ENCODE measurements at regions not wholly inside any gene's neighbourhood (a gene's known extent, or its start where the extent isn't known, plus 50 kb on each side); places are given as distances from the start of the nearest gene placed in this dataset.

- no peak overlapping the region for H3K9ac ChIP-seq (ENCODE audit: low read depth in 1 of 3, low read length in 3 of 3)
- no peaks in the 10 kb centered on the region for H3K4me1 ChIP-seq (ENCODE audit: control insufficient read depth in 3 of 3, insufficient read depth in 3 of 3, low read length in 3 of 3)
- no peaks in the 10 kb centered on the region for H3K27me3 ChIP-seq (ENCODE audit: control insufficient read depth in 3 of 3, insufficient read depth in 3 of 3, low read length in 3 of 3)
- no peak overlapping the region for H3K4me3 ChIP-seq (ENCODE audit: low read length in 3 of 3)
- no peaks in the 10 kb centered on the region for H3K36me3 ChIP-seq (ENCODE audit: control insufficient read depth in 3 of 3, insufficient read depth in 3 of 3, low read length in 3 of 3)
- no peak overlapping the region for H3K27ac ChIP-seq (ENCODE audit: low read depth, low read length)
- H3K9me3 ChIP-seq (ENCODE audit: control insufficient read depth in 3 of 3, low read length in 3 of 3), result no peaks in the 10 kb centered on the region
Measured at GRCh38 chr11:103530257-103530656, 421.0 kb downstream of the DYNC2H1 start.

GRCh38 chr11:103532133-103532788, 423.0 kb downstream of the DYNC2H1 start:
- Histone ChIP-seq H3K36me3 (ENCODE audit: control insufficient read depth in 3 of 3, insufficient read depth in 3 of 3, low read length in 3 of 3) (no peaks in the 10 kb centered on the region), H3K9me3 (ENCODE audit: control insufficient read depth in 3 of 3, low read length in 3 of 3) (no peaks in the 10 kb centered on the region), H3K9ac (ENCODE audit: low read depth in 1 of 3, low read length in 3 of 3) (no peak overlapping the region), H3K27me3 (ENCODE audit: control insufficient read depth in 3 of 3, insufficient read depth in 3 of 3, low read length in 3 of 3) (no peaks in the 10 kb centered on the region), H3K4me1 (ENCODE audit: control insufficient read depth in 3 of 3, insufficient read depth in 3 of 3, low read length in 3 of 3) (peaks cover 7 to 12% (median 10%) of the 10 kb centered on the region in 3 donors), H3K4me3 (ENCODE audit: low read length in 3 of 3) (no peak overlapping the region), H3K27ac (ENCODE audit: low read depth, low read length) (no peak overlapping the region)

GRCh38 chr11:103534191-103534590, 425.0 kb downstream of the DYNC2H1 start:
- H3K4me3 ChIP-seq (ENCODE audit: low read length in 3 of 3), result no peak overlapping the region
- H3K9ac ChIP-seq (ENCODE audit: low read depth in 1 of 3, low read length in 3 of 3), result no peak overlapping the region
- peaks cover 9 to 15% (median 10%) of the 10 kb centered on the region in 3 donors for H3K4me1 ChIP-seq (ENCODE audit: control insufficient read depth in 3 of 3, insufficient read depth in 3 of 3, low read length in 3 of 3)
- H3K9me3 ChIP-seq (ENCODE audit: control insufficient read depth in 3 of 3, low read length in 3 of 3), result no peaks in the 10 kb centered on the region
- no peak overlapping the region for H3K27ac ChIP-seq (ENCODE audit: low read depth, low read length)
- no peaks in the 10 kb centered on the region for H3K27me3 ChIP-seq (ENCODE audit: control insufficient read depth in 3 of 3, insufficient read depth in 3 of 3, low read length in 3 of 3)
- H3K36me3 ChIP-seq (ENCODE audit: control insufficient read depth in 3 of 3, insufficient read depth in 3 of 3, low read length in 3 of 3), result no peaks in the 10 kb centered on the region

GRCh38 chr11:103534959-103535358, 425.7 kb downstream of the DYNC2H1 start:
- Histone ChIP-seq H3K36me3 (ENCODE audit: control insufficient read depth in 3 of 3, insufficient read depth in 3 of 3, low read length in 3 of 3) (no peaks in the 10 kb centered on the region), H3K27ac (ENCODE audit: low read depth, low read length) (no peak overlapping the region), H3K9me3 (ENCODE audit: control insufficient read depth in 3 of 3, low read length in 3 of 3) (no peaks in the 10 kb centered on the region), H3K4me1 (ENCODE audit: control insufficient read depth in 3 of 3, insufficient read depth in 3 of 3, low read length in 3 of 3) (peaks cover 9 to 15% (median 10%) of the 10 kb centered on the region in 3 donors), H3K9ac (ENCODE audit: low read depth in 1 of 3, low read length in 3 of 3) (no peak overlapping the region), H3K27me3 (ENCODE audit: control insufficient read depth in 3 of 3, insufficient read depth in 3 of 3, low read length in 3 of 3) (no peaks in the 10 kb centered on the region), H3K4me3 (ENCODE audit: low read length in 3 of 3) (no peak overlapping the region)

- Histone ChIP-seq H3K4me1 (ENCODE audit: control insufficient read depth in 3 of 3, insufficient read depth in 3 of 3, low read length in 3 of 3) (peaks cover 9 to 15% (median 10%) of the 10 kb centered on the region in 3 donors), H3K27me3 (ENCODE audit: control insufficient read depth in 3 of 3, insufficient read depth in 3 of 3, low read length in 3 of 3) (no peaks in the 10 kb centered on the region), H3K9me3 (ENCODE audit: control insufficient read depth in 3 of 3, low read length in 3 of 3) (no peaks in the 10 kb centered on the region), H3K4me3 (ENCODE audit: low read length in 3 of 3) (peak overlapping the region in 2 of 3 donors; percentile 27 to 33), H3K9ac (ENCODE audit: low read depth in 1 of 3, low read length in 3 of 3) (no peak overlapping the region), H3K36me3 (ENCODE audit: control insufficient read depth in 3 of 3, insufficient read depth in 3 of 3, low read length in 3 of 3) (no peaks in the 10 kb centered on the region), H3K27ac (ENCODE audit: low read depth, low read length) (no peak overlapping the region)
Measured at GRCh38 chr11:103536335-103536722, 427.1 kb downstream of the DYNC2H1 start.

GRCh38 chr11:103537904-103538502, 428.8 kb downstream of the DYNC2H1 start:
- Histone ChIP-seq H3K27ac (ENCODE audit: low read depth, low read length) (no peak overlapping the region), H3K4me1 (ENCODE audit: control insufficient read depth in 3 of 3, insufficient read depth in 3 of 3, low read length in 3 of 3) (peaks cover 9 to 15% (median 10%) of the 10 kb centered on the region in 3 donors), H3K9me3 (ENCODE audit: control insufficient read depth in 3 of 3, low read length in 3 of 3) (no peaks in the 10 kb centered on the region), H3K9ac (ENCODE audit: low read depth in 1 of 3, low read length in 3 of 3) (no peak overlapping the region), H3K27me3 (ENCODE audit: control insufficient read depth in 3 of 3, insufficient read depth in 3 of 3, low read length in 3 of 3) (no peaks in the 10 kb centered on the region), H3K4me3 (ENCODE audit: low read length in 3 of 3) (no peak overlapping the region), H3K36me3 (ENCODE audit: control insufficient read depth in 3 of 3, insufficient read depth in 3 of 3, low read length in 3 of 3) (no peaks in the 10 kb centered on the region)

- Histone ChIP-seq H3K9ac (ENCODE audit: low read depth in 1 of 3, low read length in 3 of 3) (no peak overlapping the region), H3K36me3 (ENCODE audit: control insufficient read depth in 3 of 3, insufficient read depth in 3 of 3, low read length in 3 of 3) (no peaks in the 10 kb centered on the region), H3K27ac (ENCODE audit: low read depth, low read length) (no peak overlapping the region), H3K27me3 (ENCODE audit: control insufficient read depth in 3 of 3, insufficient read depth in 3 of 3, low read length in 3 of 3) (no peaks in the 10 kb centered on the region), H3K4me3 (ENCODE audit: low read length in 3 of 3) (no peak overlapping the region), H3K9me3 (ENCODE audit: control insufficient read depth in 3 of 3, low read length in 3 of 3) (peaks cover 0 to 3% (median 0%) of the 10 kb centered on the region in 3 donors), H3K4me1 (ENCODE audit: control insufficient read depth in 3 of 3, insufficient read depth in 3 of 3, low read length in 3 of 3) (peaks cover 9 to 15% (median 10%) of the 10 kb centered on the region in 3 donors)
Measured at GRCh38 chr11:103539166-103539565, 429.9 kb downstream of the DYNC2H1 start.

- Histone ChIP-seq H3K4me3 (ENCODE audit: low read length in 3 of 3) (no peak overlapping the region), H3K27ac (ENCODE audit: low read depth, low read length) (no peak overlapping the region), H3K36me3 (ENCODE audit: control insufficient read depth in 3 of 3, insufficient read depth in 3 of 3, low read length in 3 of 3) (no peaks in the 10 kb centered on the region), H3K27me3 (ENCODE audit: control insufficient read depth in 3 of 3, insufficient read depth in 3 of 3, low read length in 3 of 3) (no peaks in the 10 kb centered on the region), H3K9me3 (ENCODE audit: control insufficient read depth in 3 of 3, low read length in 3 of 3) (peaks cover 0 to 3% (median 0%) of the 10 kb centered on the region in 3 donors), H3K4me1 (ENCODE audit: control insufficient read depth in 3 of 3, insufficient read depth in 3 of 3, low read length in 3 of 3) (peaks cover 7 to 13% (median 9%) of the 10 kb centered on the region in 3 donors), H3K9ac (ENCODE audit: low read depth in 1 of 3, low read length in 3 of 3) (no peak overlapping the region)
Measured at GRCh38 chr11:103541186-103541795, 432.1 kb downstream of the DYNC2H1 start.

- H3K4me1 ChIP-seq (ENCODE audit: control insufficient read depth in 3 of 3, insufficient read depth in 3 of 3, low read length in 3 of 3), result no peaks in the 10 kb centered on the region
- no peaks in the 10 kb centered on the region for H3K36me3 ChIP-seq (ENCODE audit: control insufficient read depth in 3 of 3, insufficient read depth in 3 of 3, low read length in 3 of 3)
- H3K9me3 ChIP-seq (ENCODE audit: control insufficient read depth in 3 of 3, low read length in 3 of 3), result peaks cover 0 to 3% (median 0%) of the 10 kb centered on the region in 3 donors
- no peak overlapping the region for H3K9ac ChIP-seq (ENCODE audit: low read depth in 1 of 3, low read length in 3 of 3)
- H3K4me3 ChIP-seq (ENCODE audit: low read length in 3 of 3), result no peak overlapping the region
- H3K27me3 ChIP-seq (ENCODE audit: control insufficient read depth in 3 of 3, insufficient read depth in 3 of 3, low read length in 3 of 3), result no peaks in the 10 kb centered on the region
- no peak overlapping the region for H3K27ac ChIP-seq (ENCODE audit: low read depth, low read length)
Measured at GRCh38 chr11:103542851-103543250, 433.6 kb downstream of the DYNC2H1 start.

- no peaks in the 10 kb centered on the region for H3K27me3 ChIP-seq (ENCODE audit: control insufficient read depth in 3 of 3, insufficient read depth in 3 of 3, low read length in 3 of 3)
- no peak overlapping the region for H3K4me3 ChIP-seq (ENCODE audit: low read length in 3 of 3)
- no peak overlapping the region for H3K27ac ChIP-seq (ENCODE audit: low read depth, low read length)
- H3K36me3 ChIP-seq (ENCODE audit: control insufficient read depth in 3 of 3, insufficient read depth in 3 of 3, low read length in 3 of 3), result no peaks in the 10 kb centered on the region
- no peaks in the 10 kb centered on the region for H3K4me1 ChIP-seq (ENCODE audit: control insufficient read depth in 3 of 3, insufficient read depth in 3 of 3, low read length in 3 of 3)
- peaks cover 0 to 3% (median 0%) of the 10 kb centered on the region in 3 donors for H3K9me3 ChIP-seq (ENCODE audit: control insufficient read depth in 3 of 3, low read length in 3 of 3)
- no peak overlapping the region for H3K9ac ChIP-seq (ENCODE audit: low read depth in 1 of 3, low read length in 3 of 3)
Measured at GRCh38 chr11:103543456-103543855, 434.2 kb downstream of the DYNC2H1 start.

Measured in skeletal muscle tissue (tissue), 3 donors.